ENCODE measurements at regions not wholly inside any gene's neighbourhood (a gene's known extent, or its start where the extent isn't known, plus 50 kb on each side); places are given as distances from the start of the nearest gene placed in this dataset.

- TF ChIP-seq CTCF (conservative IDR thresholded peaks at IDR 0.05; ENCODE audit: low read depth, low read length) (no peak), EZH2 (IDR thresholded peaks at IDR 0.05; ENCODE audit: low read length, unreplicated experiment) (no peak)
Observed at GRCh38 chrX:98029861-98030260, 1146.2 kb downstream of the RPA4 start.
